Esophagus (tissue), 2 donors: ENCODE measurements at regions not wholly inside any gene's neighbourhood (a gene's known extent, or its start where the extent isn't known, plus 50 kb on each side); places are given as distances from the start of the nearest gene placed in this dataset.
"Not testable (repeated sequence)": the region's sequence is repeated elsewhere in the genome, so short reads cannot be mapped to it uniquely, and the experiment has no call there.

Experiments
- H3K27ac ChIP-seq, 2 donors: one replicate each; pipeline ENCODE4 v1.5.1; 2013; ENCODE audit warnings: low read depth in 2 of 2, mild to moderate bottlenecking in 2 of 2, inconsistent platforms in 1 of 2, low read length in 1 of 2, moderate library complexity in 1 of 2
- H3K27me3 ChIP-seq, 2 donors: one replicate each; pipeline ENCODE4 v1.6.1; 2013; ENCODE audit warnings: low read length in 2 of 2, control low read depth in 1 of 2, mild to moderate bottlenecking in 1 of 2; ENCODE audit not compliant: insufficient read depth in 2 of 2, control insufficient read depth in 1 of 2
- H3K36me3 ChIP-seq, 2 donors: one replicate each; pipeline ENCODE4 v1.6.1; 2013; ENCODE audit warnings: low read length in 1 of 2; ENCODE audit not compliant: control insufficient read depth in 2 of 2, insufficient read depth in 2 of 2
- H3K4me1 ChIP-seq, 2 donors: one replicate each; pipeline ENCODE4 v1.6.1; 2013; ENCODE audit warnings: low read length in 1 of 2; ENCODE audit not compliant: control insufficient read depth in 2 of 2, insufficient read depth in 2 of 2
- H3K4me3 ChIP-seq, 2 donors: one replicate each; pipeline ENCODE4 v1.5.1; 2013; ENCODE audit warnings: low read length in 2 of 2, mild to moderate bottlenecking in 2 of 2, low read depth in 1 of 2, moderate library complexity in 1 of 2
- H3K9me3 ChIP-seq, 2 donors: one replicate each; pipeline ENCODE4 v1.6.1; 2013; ENCODE audit warnings: mild to moderate bottlenecking in 2 of 2, low read depth in 1 of 2, low read length in 1 of 2, moderate library complexity in 1 of 2; ENCODE audit not compliant: control insufficient read depth in 2 of 2, insufficient read depth in 1 of 2
- WGBS, 2 donors: extraction: QIAGEN DNeasy Blood & Tissue Kit; methylation state at CpG; one replicate each; pipeline ENCODE4 v1.1.7; 2013; 5-methylcytosine and 5-hydroxymethylcytosine counted together
- donor health status: healthy with polysubstance abuse.
- donor health status: Bipolar disorder and iron deficiency.

- H3K4me1 ChIP-seq, H3K4me3 ChIP-seq, H3K27ac ChIP-seq, H3K27me3 ChIP-seq, H3K9me3 ChIP-seq, H3K36me3 ChIP-seq: not testable (repeated sequence)
- WGBS, 2 donors, result 77 to 84% methylated on average over 7 of the region's 7 CpGs
Observed at GRCh38 chr9:42286145-42286845, 102.8 kb downstream of the SPATA31A6 start.

GRCh38 chr9:42288002-42288864, 104.8 kb downstream of the SPATA31A6 start:
- not testable (repeated sequence) for H3K4me1 ChIP-seq, H3K36me3 ChIP-seq, H3K27me3 ChIP-seq, H3K4me3 ChIP-seq, H3K27ac ChIP-seq, H3K9me3 ChIP-seq
- 70 to 84% methylated on average over 41 to 50 of the region's 51 CpGs for WGBS, 2 donors

GRCh38 chr9:42288865-42289229, 105.4 kb downstream of the SPATA31A6 start:
- H3K4me1 ChIP-seq, H3K27me3 ChIP-seq, H3K36me3 ChIP-seq, H3K27ac ChIP-seq, H3K4me3 ChIP-seq, H3K9me3 ChIP-seq: not testable (repeated sequence)
- 81 to 91% methylated on average over 5 to 8 of the region's 11 CpGs for WGBS, 2 donors

- not testable (repeated sequence) for H3K27ac ChIP-seq, H3K4me3 ChIP-seq, H3K36me3 ChIP-seq, H3K9me3 ChIP-seq, H3K4me1 ChIP-seq, H3K27me3 ChIP-seq
Observed at GRCh38 chr9:42300124-42300523, 116.7 kb downstream of the SPATA31A6 start.

GRCh38 chr9:42306625-42307024, 123.2 kb downstream of the SPATA31A6 start:
- not testable (repeated sequence) for H3K9me3 ChIP-seq, H3K4me3 ChIP-seq, H3K36me3 ChIP-seq, H3K27ac ChIP-seq, H3K4me1 ChIP-seq, H3K27me3 ChIP-seq
- WGBS, 2 donors, result 49 to 50% methylated on average over 2 of the region's 2 CpGs

- 42 to 51% methylated on average over 2 of the region's 2 CpGs for WGBS, 2 donors
- H3K27me3 ChIP-seq, H3K9me3 ChIP-seq, H3K4me1 ChIP-seq, H3K27ac ChIP-seq, H3K36me3 ChIP-seq, H3K4me3 ChIP-seq: not testable (repeated sequence)
Observed at GRCh38 chr9:42307449-42307848, 124.0 kb downstream of the SPATA31A6 start.

- not testable (repeated sequence) for H3K27ac ChIP-seq, H3K36me3 ChIP-seq, H3K27me3 ChIP-seq, H3K4me1 ChIP-seq, H3K4me3 ChIP-seq, H3K9me3 ChIP-seq
- WGBS, 2 donors, result 53 to 59% methylated on average over 2 of the region's 2 CpGs
Observed at GRCh38 chr9:42310972-42311371, 127.5 kb downstream of the SPATA31A6 start.

GRCh38 chr9:42316026-42316425, 132.6 kb downstream of the SPATA31A6 start:
- 89 to 93% methylated on average over 5 of the region's 5 CpGs for WGBS, 2 donors
- not testable (repeated sequence) for H3K4me3 ChIP-seq, H3K27me3 ChIP-seq, H3K27ac ChIP-seq, H3K9me3 ChIP-seq, H3K36me3 ChIP-seq, H3K4me1 ChIP-seq

GRCh38 chr9:42317677-42318076, 134.2 kb downstream of the SPATA31A6 start:
- not testable (repeated sequence) for H3K27ac ChIP-seq, H3K27me3 ChIP-seq, H3K9me3 ChIP-seq, H3K4me1 ChIP-seq, H3K4me3 ChIP-seq, H3K36me3 ChIP-seq
- 31 to 56% methylated on average over 3 of the region's 3 CpGs for whole genome bisulfite sequencing, 2 donors
